ENCODE measurements at regions not wholly inside any gene's neighbourhood (a gene's known extent, or its start where the extent isn't known, plus 50 kb on each side); places are given as distances from the start of the nearest gene placed in this dataset.
"Not testable (repeated sequence)": the region's sequence is repeated elsewhere in the genome, so short reads cannot be mapped to it uniquely, and the experiment has no call there.

DNA sequence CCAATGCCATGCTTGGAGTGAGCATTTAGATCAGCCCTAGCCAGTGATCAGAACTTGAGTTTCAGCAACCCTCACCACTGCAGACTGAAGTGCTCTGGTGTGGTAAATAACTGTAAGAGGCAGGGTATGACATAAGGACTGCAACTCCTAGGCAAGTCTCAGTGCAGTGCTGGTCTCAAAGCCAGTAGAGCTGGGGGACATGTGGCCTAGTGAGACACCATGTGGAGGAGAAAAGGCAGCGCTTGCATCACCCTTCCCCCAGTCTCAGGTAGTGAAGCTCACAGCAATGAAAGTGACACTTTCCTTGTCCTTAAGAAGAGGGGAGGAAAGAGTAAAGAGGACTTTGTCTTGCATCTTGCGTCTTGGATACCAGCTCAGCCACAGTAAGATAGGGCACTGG lies 386.8 kb upstream of the POT1 start:
- peaks cover 17% of the 10 kb centered on the region for H3K9me3 Mint-ChIP-seq
- no peak overlapping the region for H3K4me3 Mint-ChIP-seq
- intact Hi-C loops (cut with micrococcal nuclease) = no loop called here
- no peaks in the 10 kb centered on the region for H3K4me1 Mint-ChIP-seq (ENCODE audit: low read depth)
- no peaks in the 10 kb centered on the region for H3K36me3 Mint-ChIP-seq (ENCODE audit: low read depth)
- H3K27ac Mint-ChIP-seq = no peak overlapping the region
- no peaks in the 10 kb centered on the region for H3K27me3 Mint-ChIP-seq

DNA sequence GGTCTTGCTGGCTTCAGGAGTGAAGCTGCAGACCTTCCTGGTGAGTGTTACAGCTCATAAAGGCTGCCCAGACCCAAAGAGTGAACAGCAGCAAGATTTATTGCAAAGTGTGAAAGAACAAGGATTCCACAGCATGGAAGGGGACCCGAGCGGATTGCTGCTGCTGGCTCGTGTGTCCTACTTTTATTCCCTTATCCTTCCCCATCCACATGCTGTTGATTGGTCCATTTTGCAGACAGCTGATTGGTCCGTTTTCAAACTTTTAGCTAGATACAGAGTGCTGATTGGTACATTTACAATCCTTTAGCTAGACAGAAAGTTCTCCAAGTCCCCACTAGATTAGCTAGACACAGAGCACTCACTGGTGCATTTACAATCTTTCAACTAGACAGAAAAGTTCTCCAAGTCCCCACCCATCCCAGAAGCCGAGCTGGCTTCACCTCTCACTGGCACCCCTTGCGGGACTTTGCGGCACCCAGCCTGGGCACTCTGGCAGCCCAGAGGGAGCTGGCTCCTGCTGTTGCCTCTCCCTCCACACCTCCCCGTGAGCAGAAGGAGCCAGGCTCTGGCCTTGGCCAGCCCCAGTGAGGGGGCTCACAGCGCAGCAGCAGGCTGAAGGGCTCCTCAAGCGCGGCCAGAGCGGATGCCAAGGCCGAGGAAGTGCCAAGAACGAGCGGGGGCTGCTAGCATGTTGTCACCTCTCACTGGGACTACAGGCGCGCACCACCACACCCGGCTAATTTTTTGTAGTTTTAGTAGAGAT lies 369.6 kb upstream of the POT1 start:
- H3K27me3 Mint-ChIP-seq = no peaks in the 10 kb centered on the region

GRCh38 chr7:125279961-125280360 lies 350.3 kb upstream of the POT1 start:
- intact Hi-C loops (cut with micrococcal nuclease) = no loop called here
- H3K4me1 Mint-ChIP-seq (ENCODE audit: low read depth) = no peaks in the 10 kb centered on the region

More for the DNA sequence above, 369.6 kb upstream of the POT1 start:
- H3K4me3 Mint-ChIP-seq = no peak overlapping the region
- intact Hi-C loops (cut with micrococcal nuclease) = no loop called here
- H3K4me1 Mint-ChIP-seq (ENCODE audit: low read depth) = no peaks in the 10 kb centered on the region
- no peak overlapping the region for H3K27ac Mint-ChIP-seq
- no peaks in the 10 kb centered on the region for H3K36me3 Mint-ChIP-seq (ENCODE audit: low read depth)
- peaks cover 17% of the 10 kb centered on the region for H3K9me3 Mint-ChIP-seq

DNA sequence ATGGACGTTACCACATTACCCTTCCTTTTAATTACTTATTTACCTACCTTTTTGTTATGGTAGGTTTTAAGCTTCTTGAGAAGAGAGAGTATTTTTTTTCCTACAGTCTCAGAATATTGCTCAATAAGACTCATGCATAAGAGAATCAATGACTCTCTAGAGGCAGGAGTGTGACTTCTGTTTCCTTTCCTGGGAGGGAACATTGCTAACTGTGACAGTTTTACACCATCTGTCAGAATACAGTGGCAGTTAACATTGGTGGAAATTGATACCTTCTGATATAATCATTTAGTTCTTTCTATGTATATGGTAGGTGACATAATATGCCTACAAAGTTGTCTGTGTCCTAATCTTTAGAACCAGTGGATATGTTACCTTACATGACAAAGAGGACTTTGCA lies 348.7 kb upstream of the POT1 start:
- H3K4me3 Mint-ChIP-seq = no peak overlapping the region
- intact Hi-C loops (cut with micrococcal nuclease) = no loop called here
- no peaks in the 10 kb centered on the region for H3K36me3 Mint-ChIP-seq (ENCODE audit: low read depth)
- no peak overlapping the region for H3K27ac Mint-ChIP-seq
- no peaks in the 10 kb centered on the region for H3K4me1 Mint-ChIP-seq (ENCODE audit: low read depth)
- no peaks in the 10 kb centered on the region for H3K27me3 Mint-ChIP-seq
- H3K9me3 Mint-ChIP-seq = peaks cover 14% of the 10 kb centered on the region

More at GRCh38 chr7:125279961-125280360, 350.3 kb upstream of the POT1 start:
- Mint-ChIP-seq H3K36me3 (ENCODE audit: low read depth) (no peaks in the 10 kb centered on the region), H3K27me3 (no peaks in the 10 kb centered on the region), H3K9me3 (peaks cover 3% of the 10 kb centered on the region), H3K27ac (no peak overlapping the region), H3K4me3 (no peak overlapping the region)

DNA sequence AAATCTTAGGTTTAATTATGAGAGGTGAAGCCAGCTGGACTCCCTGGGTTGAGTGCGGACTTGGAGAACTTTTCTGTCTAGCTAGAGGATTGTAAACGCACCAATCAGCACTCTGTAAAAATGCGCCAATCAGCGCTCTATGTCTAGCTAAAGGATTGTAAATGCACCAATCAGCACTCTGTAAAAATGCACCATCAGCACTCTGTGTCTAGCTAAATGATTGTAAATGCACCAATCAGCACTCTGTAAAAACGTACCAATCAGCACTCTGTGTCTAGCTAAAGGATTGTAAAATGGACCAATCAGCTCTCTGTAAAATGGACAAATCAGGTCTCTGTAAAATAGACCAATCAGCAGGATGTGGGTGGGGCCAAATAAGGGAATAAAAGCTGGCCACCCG lies 345.1 kb upstream of the POT1 start:
- H3K4me3 Mint-ChIP-seq; H3K27ac Mint-ChIP-seq; intact Hi-C loops (cut with micrococcal nuclease); H3K27me3 Mint-ChIP-seq; H3K4me1 Mint-ChIP-seq (ENCODE audit: low read depth); H3K36me3 Mint-ChIP-seq (ENCODE audit: low read depth): not testable (repeated sequence)
- peaks cover 16% of the 10 kb centered on the region for H3K9me3 Mint-ChIP-seq

- H3K9me3 Mint-ChIP-seq = peaks cover 47% of the 10 kb centered on the region
- intact Hi-C loops (cut with micrococcal nuclease); H3K27ac Mint-ChIP-seq; H3K4me3 Mint-ChIP-seq; H3K4me1 Mint-ChIP-seq (ENCODE audit: low read depth); H3K36me3 Mint-ChIP-seq (ENCODE audit: low read depth); H3K27me3 Mint-ChIP-seq: not testable (repeated sequence)
Measured at GRCh38 chr7:125264174-125264856, 334.7 kb upstream of the POT1 start.

GRCh38 chr7:125258876-125259417 lies 329.3 kb upstream of the POT1 start:
- peaks cover 45% of the 10 kb centered on the region for H3K9me3 Mint-ChIP-seq
- H3K4me1 Mint-ChIP-seq (ENCODE audit: low read depth); H3K36me3 Mint-ChIP-seq (ENCODE audit: low read depth); H3K27me3 Mint-ChIP-seq; H3K4me3 Mint-ChIP-seq; intact Hi-C loops (cut with micrococcal nuclease); H3K27ac Mint-ChIP-seq: not testable (repeated sequence)

GRCh38 chr7:125257617-125258016 lies 328.0 kb upstream of the POT1 start:
- no peak overlapping the region for H3K27ac Mint-ChIP-seq
- H3K4me1 Mint-ChIP-seq (ENCODE audit: low read depth) = no peaks in the 10 kb centered on the region
- H3K9me3 Mint-ChIP-seq = peaks cover 36% of the 10 kb centered on the region
- H3K27me3 Mint-ChIP-seq = no peaks in the 10 kb centered on the region
- H3K4me3 Mint-ChIP-seq = no peak overlapping the region
- no peaks in the 10 kb centered on the region for H3K36me3 Mint-ChIP-seq (ENCODE audit: low read depth)
- intact Hi-C loops (cut with micrococcal nuclease) = no loop called here

DNA sequence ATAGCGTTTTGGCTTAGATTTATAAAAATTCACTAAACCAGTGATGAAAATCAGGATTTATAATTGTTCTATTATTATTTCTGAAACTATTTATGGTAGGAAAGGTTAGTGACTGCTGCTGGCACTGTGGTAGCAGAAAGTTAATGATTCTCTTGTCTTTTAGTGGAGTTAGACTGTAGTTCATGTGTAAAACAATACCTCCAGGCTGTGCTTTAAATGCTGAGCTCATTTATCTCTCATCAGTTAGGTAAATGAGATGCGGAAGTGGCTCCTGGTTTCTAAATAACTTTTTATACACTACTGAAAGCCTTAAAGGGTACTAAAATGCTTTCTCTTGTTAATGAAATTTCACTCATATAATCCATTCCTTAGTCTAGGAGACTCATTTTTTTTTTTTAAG lies 326.8 kb upstream of the POT1 start:
- no peaks in the 10 kb centered on the region for H3K36me3 Mint-ChIP-seq (ENCODE audit: low read depth)
- no peak overlapping the region for H3K27ac Mint-ChIP-seq
- H3K27me3 Mint-ChIP-seq = no peaks in the 10 kb centered on the region
- no peak overlapping the region for H3K4me3 Mint-ChIP-seq
- H3K9me3 Mint-ChIP-seq = peaks cover 36% of the 10 kb centered on the region
- H3K4me1 Mint-ChIP-seq (ENCODE audit: low read depth) = no peaks in the 10 kb centered on the region
- intact Hi-C loops (cut with micrococcal nuclease) = no loop called here

GRCh38 chr7:125255810-125256209 lies 326.2 kb upstream of the POT1 start:
- H3K36me3 Mint-ChIP-seq (ENCODE audit: low read depth) = no peaks in the 10 kb centered on the region
- no peaks in the 10 kb centered on the region for H3K27me3 Mint-ChIP-seq
- no peak overlapping the region for H3K4me3 Mint-ChIP-seq
- H3K27ac Mint-ChIP-seq = no peak overlapping the region
- H3K4me1 Mint-ChIP-seq (ENCODE audit: low read depth) = no peaks in the 10 kb centered on the region
- peaks cover 35% of the 10 kb centered on the region for H3K9me3 Mint-ChIP-seq
- intact Hi-C loops (cut with micrococcal nuclease) = no loop called here

DNA sequence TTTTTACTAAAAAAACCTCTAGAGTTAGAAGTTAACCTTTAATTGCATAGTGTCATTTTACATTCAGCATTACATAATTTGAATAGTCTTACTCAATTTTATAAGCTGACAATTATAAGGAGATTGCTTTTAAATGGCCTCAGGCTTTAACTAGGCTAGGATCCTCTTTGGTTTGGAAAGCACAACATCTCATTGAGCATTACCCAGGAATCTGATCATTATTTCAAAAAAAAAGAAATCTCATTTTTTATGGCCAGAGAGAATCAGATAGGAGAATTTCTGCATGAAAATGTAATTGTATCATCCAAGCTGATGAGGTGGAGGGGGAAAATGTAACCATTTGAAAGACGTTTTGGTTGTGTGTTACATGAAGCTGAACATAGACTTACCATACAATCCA lies 324.9 kb upstream of the POT1 start:
- Mint-ChIP-seq H3K9me3 (peaks cover 31% of the 10 kb centered on the region), H3K4me1 (ENCODE audit: low read depth) (no peaks in the 10 kb centered on the region), H3K27ac (no peak overlapping the region), H3K4me3 (no peak overlapping the region), H3K36me3 (ENCODE audit: low read depth) (no peaks in the 10 kb centered on the region), H3K27me3 (no peaks in the 10 kb centered on the region)
- intact Hi-C loops (cut with micrococcal nuclease) = no loop called here

DNA sequence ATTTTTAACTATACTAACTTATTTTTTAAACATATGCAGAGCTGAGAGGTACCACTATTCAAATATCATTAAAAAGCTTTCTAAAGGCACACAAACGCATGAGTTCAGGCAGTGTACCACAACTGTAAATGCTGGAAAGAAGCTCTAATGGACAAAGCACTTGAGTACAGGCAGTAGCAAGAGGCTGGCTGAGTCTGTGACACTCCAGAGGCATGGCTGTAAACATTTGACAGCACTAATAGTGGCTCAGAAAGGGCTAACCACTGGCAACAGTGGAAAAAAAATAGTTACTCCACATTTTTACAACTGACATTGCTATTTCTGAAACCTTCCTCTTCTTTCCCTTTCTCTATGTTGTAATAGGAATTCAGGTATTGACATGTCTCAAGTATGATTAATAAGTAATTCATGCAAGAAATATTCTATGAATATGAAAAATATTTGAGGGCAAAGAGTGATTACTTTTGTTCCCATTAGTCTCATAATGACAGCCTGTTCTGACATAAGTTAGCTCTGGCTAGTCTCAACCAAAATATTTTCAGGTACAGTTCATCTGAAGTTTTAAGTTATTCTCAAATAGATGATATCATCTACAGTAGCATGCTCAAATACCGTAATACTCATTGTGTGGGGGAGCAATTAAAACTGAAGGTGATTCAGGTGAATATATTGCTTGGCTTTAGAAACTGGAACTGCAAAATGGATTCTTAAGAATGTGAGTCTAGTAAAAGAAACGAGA lies 324.0 kb upstream of the POT1 start:
- no peak overlapping the region for H3K27ac Mint-ChIP-seq
- H3K27me3 Mint-ChIP-seq = no peaks in the 10 kb centered on the region
- H3K4me3 Mint-ChIP-seq = no peak overlapping the region
- intact Hi-C loops (cut with micrococcal nuclease) = no loop called here
- peaks cover 22% of the 10 kb centered on the region for H3K9me3 Mint-ChIP-seq
- H3K36me3 Mint-ChIP-seq (ENCODE audit: low read depth) = no peaks in the 10 kb centered on the region
- no peaks in the 10 kb centered on the region for H3K4me1 Mint-ChIP-seq (ENCODE audit: low read depth)

DNA sequence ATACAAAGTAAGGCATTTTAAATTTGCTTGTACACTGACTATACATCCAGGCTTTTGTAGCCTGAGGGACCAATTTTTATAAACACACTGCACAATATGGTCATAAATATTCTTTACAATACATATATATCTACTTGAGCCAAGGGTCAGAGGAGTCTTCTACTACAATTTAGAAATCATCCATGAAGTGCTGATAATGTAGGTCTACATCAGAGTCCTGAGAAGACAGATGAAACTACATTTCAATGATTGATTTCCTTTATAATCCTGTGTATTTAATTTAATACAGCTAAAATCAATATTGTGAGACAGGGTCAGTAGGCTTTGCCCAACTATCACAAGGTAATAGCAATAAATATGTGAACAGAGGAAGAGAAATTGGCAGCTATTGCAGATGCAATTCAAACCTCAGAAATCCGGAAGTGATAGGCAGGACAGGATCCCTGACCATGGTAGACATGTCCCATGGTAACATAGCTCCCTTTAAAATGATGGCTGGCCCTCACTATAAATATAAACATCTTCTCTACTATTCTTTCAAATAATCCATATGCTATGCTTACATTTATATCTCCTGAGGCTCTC lies 318.0 kb upstream of the POT1 start:
- Mint-ChIP-seq H3K4me1 (ENCODE audit: low read depth) (no peaks in the 10 kb centered on the region), H3K27me3 (no peaks in the 10 kb centered on the region), H3K36me3 (ENCODE audit: low read depth) (no peaks in the 10 kb centered on the region), H3K27ac (no peak overlapping the region), H3K9me3 (peaks cover 17% of the 10 kb centered on the region), H3K4me3 (no peak overlapping the region)
- intact Hi-C loops (cut with micrococcal nuclease) = no loop called here

GRCh38 chr7:125246706-125247105 lies 317.1 kb upstream of the POT1 start:
- H3K9me3 Mint-ChIP-seq = peaks cover 8% of the 10 kb centered on the region
- H3K27ac Mint-ChIP-seq = no peak overlapping the region
- H3K27me3 Mint-ChIP-seq = no peaks in the 10 kb centered on the region
- no peak overlapping the region for H3K4me3 Mint-ChIP-seq
- intact Hi-C loops (cut with micrococcal nuclease) = no loop called here
- H3K4me1 Mint-ChIP-seq (ENCODE audit: low read depth) = no peaks in the 10 kb centered on the region
- no peaks in the 10 kb centered on the region for H3K36me3 Mint-ChIP-seq (ENCODE audit: low read depth)

Measured in dendritic cell treated with granulocyte-macrophage colony-stimulating factor and Interleukin-4, amounts not matched to agents 40 ng/mL and 50 ng/mL, for 4 days (primary cell).